ENCODE measurements at regions not wholly inside any gene's neighbourhood (a gene's known extent, or its start where the extent isn't known, plus 50 kb on each side); places are given as distances from the start of the nearest gene placed in this dataset.

- Mint-ChIP-seq H3K27ac (ENCODE audit: unreplicated experiment) (no peak overlapping the region), H3K4me1 (ENCODE audit: unreplicated experiment) (peaks cover 47% of the 10 kb centered on the region), H3K27me3 (ENCODE audit: unreplicated experiment) (no peaks in the 10 kb centered on the region), H3K4me3 (ENCODE audit: unreplicated experiment) (no peak overlapping the region), H3K36me3 (ENCODE audit: low read depth, unreplicated experiment) (no peaks in the 10 kb centered on the region), H3K9me3 (ENCODE audit: unreplicated experiment) (no peaks in the 10 kb centered on the region)
- DNase-seq (ENCODE audit: low spot score) = no peak
- no peak for TF ChIP-seq CTCF (IDR thresholded peaks at IDR 0.05; ENCODE audit: unreplicated experiment)
These were observed 309.3 kb upstream of the TGFBR2 start for GRCh38 chr3:30297112-30297511.

- Mint-ChIP-seq H3K9me3 (ENCODE audit: unreplicated experiment) (no peaks in the 10 kb centered on the region), H3K4me3 (ENCODE audit: unreplicated experiment) (no peak overlapping the region), H3K27me3 (ENCODE audit: unreplicated experiment) (no peaks in the 10 kb centered on the region), H3K4me1 (ENCODE audit: unreplicated experiment) (peaks cover 23% of the 10 kb centered on the region), H3K36me3 (ENCODE audit: low read depth, unreplicated experiment) (peaks cover 3% of the 10 kb centered on the region), H3K27ac (ENCODE audit: unreplicated experiment) (no peak overlapping the region)
- no peak for DNase-seq (ENCODE audit: low spot score)
- no peak for TF ChIP-seq CTCF (IDR thresholded peaks at IDR 0.05; ENCODE audit: unreplicated experiment)
These were observed 306.6 kb upstream of the TGFBR2 start for GRCh38 chr3:30299674-30300385.

GRCh38 chr3:30300809-30301208 lies 305.6 kb upstream of the TGFBR2 start:
- Mint-ChIP-seq H3K27me3 (ENCODE audit: unreplicated experiment) (peaks cover 3% of the 10 kb centered on the region), H3K36me3 (ENCODE audit: low read depth, unreplicated experiment) (peaks cover 3% of the 10 kb centered on the region), H3K9me3 (ENCODE audit: unreplicated experiment) (no peaks in the 10 kb centered on the region), H3K4me3 (ENCODE audit: unreplicated experiment) (no peak overlapping the region), H3K4me1 (ENCODE audit: unreplicated experiment) (peaks cover 23% of the 10 kb centered on the region), H3K27ac (ENCODE audit: unreplicated experiment) (peak overlapping the region; percentile 80)
- DNase-seq (ENCODE audit: low spot score) = no peak
- TF ChIP-seq CTCF (IDR thresholded peaks at IDR 0.05; ENCODE audit: unreplicated experiment) = no peak

GRCh38 chr3:30302027-30302426 lies 304.4 kb upstream of the TGFBR2 start:
- no peaks in the 10 kb centered on the region for H3K9me3 Mint-ChIP-seq (ENCODE audit: unreplicated experiment)
- no peak overlapping the region for H3K4me3 Mint-ChIP-seq (ENCODE audit: unreplicated experiment)
- H3K27me3 Mint-ChIP-seq (ENCODE audit: unreplicated experiment) = peaks cover 3% of the 10 kb centered on the region
- peaks cover 3% of the 10 kb centered on the region for H3K36me3 Mint-ChIP-seq (ENCODE audit: low read depth, unreplicated experiment)
- H3K4me1 Mint-ChIP-seq (ENCODE audit: unreplicated experiment) = peaks cover 23% of the 10 kb centered on the region
- no peak for TF ChIP-seq CTCF (IDR thresholded peaks at IDR 0.05; ENCODE audit: unreplicated experiment)
- DNase-seq (ENCODE audit: low spot score) = no peak
- H3K27ac Mint-ChIP-seq (ENCODE audit: unreplicated experiment) = no peak overlapping the region

GRCh38 chr3:30303770-30304169 lies 302.6 kb upstream of the TGFBR2 start:
- Mint-ChIP-seq H3K9me3 (ENCODE audit: unreplicated experiment) (no peaks in the 10 kb centered on the region), H3K36me3 (ENCODE audit: low read depth, unreplicated experiment) (peaks cover 3% of the 10 kb centered on the region), H3K27me3 (ENCODE audit: unreplicated experiment) (peaks cover 3% of the 10 kb centered on the region), H3K4me3 (ENCODE audit: unreplicated experiment) (no peak overlapping the region), H3K27ac (ENCODE audit: unreplicated experiment) (no peak overlapping the region), H3K4me1 (ENCODE audit: unreplicated experiment) (peaks cover 23% of the 10 kb centered on the region)
- no peak for DNase-seq (ENCODE audit: low spot score)
- TF ChIP-seq CTCF (IDR thresholded peaks at IDR 0.05; ENCODE audit: unreplicated experiment) = no peak
